ENCODE measurements at regions not wholly inside any gene's neighbourhood (a gene's known extent, or its start where the extent isn't known, plus 50 kb on each side); places are given as distances from the start of the nearest gene placed in this dataset.

DNA sequence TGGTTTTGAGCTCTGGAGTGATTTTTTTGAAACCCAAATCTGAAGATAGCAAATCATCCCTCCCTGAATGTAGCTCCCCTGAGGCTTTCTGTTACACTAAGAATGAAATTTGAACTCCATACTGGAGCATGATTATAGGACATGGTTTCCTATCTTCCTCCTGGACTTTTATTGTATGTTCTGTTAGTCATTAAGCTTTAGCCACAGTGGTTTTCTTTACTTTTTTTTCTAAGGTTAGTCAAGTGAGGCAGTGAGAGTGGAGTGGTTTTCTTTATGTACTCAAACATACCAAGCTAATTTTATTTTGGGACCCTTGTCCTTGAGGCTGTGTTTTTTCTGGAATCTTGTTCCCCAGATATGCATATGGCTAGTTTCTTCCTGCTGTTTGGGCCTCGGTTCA, 55.2 kb upstream of the FRMD4B start:
- 70 to 95% (median 73%) methylated on average over 1 of the region's 1 CpG for WGBS, 5 donors
- TF ChIP-seq, protein P1, sequence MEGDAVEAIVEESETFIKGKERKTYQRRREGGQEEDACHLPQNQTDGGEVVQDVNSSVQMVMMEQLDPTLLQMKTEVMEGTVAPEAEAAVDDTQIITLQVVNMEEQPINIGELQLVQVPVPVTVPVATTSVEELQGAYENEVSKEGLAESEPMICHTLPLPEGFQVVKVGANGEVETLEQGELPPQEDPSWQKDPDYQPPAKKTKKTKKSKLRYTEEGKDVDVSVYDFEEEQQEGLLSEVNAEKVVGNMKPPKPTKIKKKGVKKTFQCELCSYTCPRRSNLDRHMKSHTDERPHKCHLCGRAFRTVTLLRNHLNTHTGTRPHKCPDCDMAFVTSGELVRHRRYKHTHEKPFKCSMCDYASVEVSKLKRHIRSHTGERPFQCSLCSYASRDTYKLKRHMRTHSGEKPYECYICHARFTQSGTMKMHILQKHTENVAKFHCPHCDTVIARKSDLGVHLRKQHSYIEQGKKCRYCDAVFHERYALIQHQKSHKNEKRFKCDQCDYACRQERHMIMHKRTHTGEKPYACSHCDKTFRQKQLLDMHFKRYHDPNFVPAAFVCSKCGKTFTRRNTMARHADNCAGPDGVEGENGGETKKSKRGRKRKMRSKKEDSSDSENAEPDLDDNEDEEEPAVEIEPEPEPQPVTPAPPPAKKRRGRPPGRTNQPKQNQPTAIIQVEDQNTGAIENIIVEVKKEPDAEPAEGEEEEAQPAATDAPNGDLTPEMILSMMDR (IDR thresholded peaks at IDR 0.05): no peak
- no peak for TF ChIP-seq POLR2AphosphoS5 (IDR thresholded peaks at IDR 0.05)
- TF ChIP-seq EP300 (IDR thresholded peaks at IDR 0.05): no peak
- TF ChIP-seq POLR2A (IDR thresholded peaks at IDR 0.05): no peak
- Histone ChIP-seq H3K27ac (no peak overlapping the region), H3K36me3 (no peaks in the 10 kb centered on the region), H3K27me3 (no peaks in the 10 kb centered on the region), H3K4me1 (peaks cover 0 to 8% (median 5%) of the 10 kb centered on the region in 4 donors), H3K4me3 (no peak overlapping the region), H3K9me3 (no peaks in the 10 kb centered on the region)
- no peak for DNase-seq
- intact Hi-C loops (cut with DNase I; ENCODE audit: low total_unique reads): no loop called here

DNA sequence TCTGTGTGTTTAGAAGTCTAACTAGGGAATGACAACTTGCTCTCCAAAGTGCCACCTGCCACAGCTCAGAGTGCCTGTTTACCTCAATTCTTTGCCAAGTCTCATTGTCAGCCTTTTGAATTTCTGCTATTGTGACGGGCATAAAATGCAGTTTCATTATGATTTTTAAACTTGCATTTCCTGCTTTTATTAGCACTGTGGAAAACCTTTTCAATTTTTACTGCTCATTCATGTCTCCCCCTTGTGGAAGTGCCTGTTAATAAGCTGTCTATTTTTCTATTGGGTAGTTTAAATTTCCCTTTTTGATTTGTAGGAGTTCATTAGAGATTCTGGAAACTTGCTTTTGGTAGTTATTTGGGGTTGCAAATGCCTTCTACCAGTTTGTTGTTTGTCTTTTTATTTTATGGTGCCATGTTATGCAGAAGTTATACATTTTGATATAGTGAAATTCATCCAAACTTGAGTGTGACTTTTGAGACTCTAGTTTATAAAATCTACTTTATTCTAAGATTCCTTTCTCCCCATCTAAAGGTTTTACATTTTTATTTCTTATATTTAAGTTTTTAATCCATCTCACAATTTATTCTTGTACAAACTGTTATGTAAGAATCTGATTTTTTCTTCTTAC, 53.9 kb upstream of the FRMD4B start:
- intact Hi-C loops (cut with DNase I; ENCODE audit: low total_unique reads): no loop called here
- no peak for TF ChIP-seq POLR2AphosphoS5 (IDR thresholded peaks at IDR 0.05)
- TF ChIP-seq, protein P1 (IDR thresholded peaks at IDR 0.05): peak in 5 of 7 experiments; percentile 13 to 57 (median 52)
- H3K27ac ChIP-seq: peak overlapping the region in 1 of 5 donors; percentile 35
- 0 to 17% (median 4%) methylated on average over 1 of the region's 1 CpG for WGBS, 5 donors
- DNase-seq: peak in 1 of 2 donors; percentile 69
- H3K9me3 ChIP-seq: no peaks in the 10 kb centered on the region
- H3K4me3 ChIP-seq: peak overlapping the region in 1 of 4 donors; percentile 25
- H3K36me3 ChIP-seq: no peaks in the 10 kb centered on the region
- H3K27me3 ChIP-seq: no peaks in the 10 kb centered on the region
- H3K4me1 ChIP-seq: peaks cover 0 to 13% (median 5%) of the 10 kb centered on the region in 4 donors

DNA sequence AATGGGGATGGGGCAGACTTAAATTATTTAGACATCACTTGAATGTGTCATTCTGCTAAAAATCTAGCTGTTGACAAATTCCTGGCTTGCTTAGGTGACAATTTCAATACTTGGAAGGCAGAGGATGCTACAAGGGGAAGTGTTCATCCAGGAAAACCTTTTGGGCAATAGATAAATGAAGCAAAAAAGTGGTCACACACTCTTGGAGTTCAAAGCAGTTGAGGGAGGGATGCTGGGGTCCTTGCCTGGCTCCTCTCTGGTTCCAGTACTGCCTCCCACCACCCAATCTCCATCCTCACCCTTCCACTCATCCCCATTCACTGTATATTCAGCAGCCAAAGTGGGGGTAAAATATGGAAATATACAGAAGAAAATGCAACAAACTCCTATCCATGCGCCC, 52.6 kb upstream of the FRMD4B start:
- intact Hi-C loops (cut with DNase I; ENCODE audit: low total_unique reads): no loop called here
- 94 to 100% (median 100%) methylated on average over 1 of the region's 1 CpG for WGBS, 5 donors

DNA sequence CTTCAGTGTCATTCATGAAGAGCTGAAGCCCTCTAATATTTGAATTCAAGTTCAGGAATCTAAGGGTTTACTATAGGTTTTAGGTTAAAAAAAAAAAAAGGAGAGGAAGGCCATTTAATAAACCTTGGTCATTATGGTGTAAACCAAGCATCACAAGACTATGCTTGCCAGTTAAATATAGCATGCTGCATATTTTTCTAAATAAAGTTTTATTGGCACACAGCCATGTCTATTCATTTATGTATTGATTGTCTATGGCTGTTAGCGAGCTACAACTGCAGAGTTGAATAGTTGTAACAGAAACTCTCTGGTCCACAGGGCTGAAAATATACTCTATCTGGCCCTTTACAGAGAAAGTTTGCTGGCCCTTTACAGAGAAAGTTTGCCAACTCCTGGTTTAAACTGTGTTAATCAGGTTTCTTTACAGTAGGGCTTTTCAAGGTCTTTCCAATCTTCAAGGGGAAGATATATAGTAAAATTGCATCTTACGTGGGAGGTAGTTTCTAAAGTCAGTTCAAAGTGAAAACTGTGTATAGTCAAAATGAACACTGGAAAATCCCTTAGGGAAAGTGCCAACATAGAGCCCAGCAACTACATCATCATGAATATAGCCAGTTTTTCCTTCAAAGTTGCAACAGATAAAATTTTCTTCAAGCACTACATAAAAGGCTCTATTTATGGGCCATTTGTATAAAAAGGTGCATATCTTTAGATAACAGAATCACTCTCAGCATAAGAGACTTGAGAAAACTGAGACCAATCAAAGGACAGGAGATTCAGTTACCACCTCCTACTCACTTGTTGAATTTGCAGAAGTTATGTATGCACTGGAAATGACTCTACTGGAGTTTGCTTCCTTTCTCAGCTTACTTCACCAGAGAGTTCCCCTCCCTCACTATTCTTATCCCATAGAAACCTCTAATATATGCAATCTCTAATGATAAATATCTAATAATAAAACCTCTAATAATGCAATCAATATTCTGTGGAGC, 49.7 kb upstream of the FRMD4B start:
- no peak for DNase-seq
- H3K4me3 ChIP-seq: no peak overlapping the region
- WGBS, 5 donors: 62 to 78% (median 66%) methylated on average over 2 of the region's 2 CpGs
- no peaks in the 10 kb centered on the region for H3K27me3 ChIP-seq
- TF ChIP-seq POLR2A (IDR thresholded peaks at IDR 0.05) (no peak), EP300 (IDR thresholded peaks at IDR 0.05) (no peak), POLR2AphosphoS5 (IDR thresholded peaks at IDR 0.05) (no peak)
- TF ChIP-seq, protein P1 (IDR thresholded peaks at IDR 0.05): no peak
- no peaks in the 10 kb centered on the region for H3K36me3 ChIP-seq
- no peaks in the 10 kb centered on the region for H3K9me3 ChIP-seq
- H3K27ac ChIP-seq: no peak overlapping the region
- H3K4me1 ChIP-seq: peaks cover 4 to 21% (median 12%) of the 10 kb centered on the region in 4 donors
- intact Hi-C loops (cut with DNase I; ENCODE audit: low total_unique reads): no loop called here

More for the DNA sequence above, 52.6 kb upstream of the FRMD4B start:
- no peak for DNase-seq
- Histone ChIP-seq H3K27ac (no peak overlapping the region), H3K4me3 (no peak overlapping the region), H3K27me3 (no peaks in the 10 kb centered on the region), H3K36me3 (no peaks in the 10 kb centered on the region), H3K4me1 (peaks cover 4 to 19% (median 11%) of the 10 kb centered on the region in 4 donors), H3K9me3 (no peaks in the 10 kb centered on the region)
- TF ChIP-seq, protein P1 (IDR thresholded peaks at IDR 0.05): no peak
- TF ChIP-seq POLR2A (IDR thresholded peaks at IDR 0.05) (no peak), POLR2AphosphoS5 (IDR thresholded peaks at IDR 0.05) (no peak), EP300 (IDR thresholded peaks at IDR 0.05) (no peak)

Data from stomach (tissue), 8 donors.